Upper lobe of right lung (tissue), 1 donor: ENCODE measurements at regions not wholly inside any gene's neighbourhood (a gene's known extent, or its start where the extent isn't known, plus 50 kb on each side); places are given as distances from the start of the nearest gene placed in this dataset.
"Not testable (repeated sequence)": the region's sequence is repeated elsewhere in the genome, so short reads cannot be mapped to it uniquely, and the experiment has no call there.

Experiments
- ATAC-seq: fragments of 200-7000 bp; cut with Tn5 transposase; one replicate; pipeline ENCODE4 v1.9.1; 2020; ENCODE audit warnings: mild to moderate bottlenecking, moderate library complexity
- DNase-seq: peaks from one replicate; pipeline ENCODE4 v3.0.0-alpha.2; 2020
- H3K27ac ChIP-seq: fragments of 200-600 bp; one replicate; pipeline ENCODE4 v1.8.0; 2022
- H3K27me3 ChIP-seq: fragments of 200-600 bp; one replicate; pipeline ENCODE4 v1.8.0; 2022; ENCODE audit warnings: mild to moderate bottlenecking
- H3K36me3 ChIP-seq: fragments of 200-600 bp; one replicate; pipeline ENCODE4 v1.8.0; 2022
- H3K4me1 ChIP-seq: fragments of 200-600 bp; one replicate; pipeline ENCODE4 v1.8.0; 2022
- H3K4me3 ChIP-seq: fragments of 200-600 bp; one replicate; pipeline ENCODE4 v1.8.0; 2022; ENCODE audit warnings: mild to moderate bottlenecking
- H3K9me3 ChIP-seq: fragments of 200-600 bp; one replicate; pipeline ENCODE4 v1.8.0; 2022
- intact Hi-C: fragments of 100-400 bp; cut with DNase I; formaldehyde crosslinking; loops from one replicate; pipeline ENCODE4 v1.11.0; 2022
- TF ChIP-seq, protein P1 (sequence below): fragments of 200-600 bp; IDR thresholded peaks from one replicate; pipeline ENCODE4 v1.8.0; 2022; ENCODE audit warnings: antibody characterized with exemption
- donor health status: DM: no; HTN: yes; CAD: no; lungs with severe emphysema.

DNA sequence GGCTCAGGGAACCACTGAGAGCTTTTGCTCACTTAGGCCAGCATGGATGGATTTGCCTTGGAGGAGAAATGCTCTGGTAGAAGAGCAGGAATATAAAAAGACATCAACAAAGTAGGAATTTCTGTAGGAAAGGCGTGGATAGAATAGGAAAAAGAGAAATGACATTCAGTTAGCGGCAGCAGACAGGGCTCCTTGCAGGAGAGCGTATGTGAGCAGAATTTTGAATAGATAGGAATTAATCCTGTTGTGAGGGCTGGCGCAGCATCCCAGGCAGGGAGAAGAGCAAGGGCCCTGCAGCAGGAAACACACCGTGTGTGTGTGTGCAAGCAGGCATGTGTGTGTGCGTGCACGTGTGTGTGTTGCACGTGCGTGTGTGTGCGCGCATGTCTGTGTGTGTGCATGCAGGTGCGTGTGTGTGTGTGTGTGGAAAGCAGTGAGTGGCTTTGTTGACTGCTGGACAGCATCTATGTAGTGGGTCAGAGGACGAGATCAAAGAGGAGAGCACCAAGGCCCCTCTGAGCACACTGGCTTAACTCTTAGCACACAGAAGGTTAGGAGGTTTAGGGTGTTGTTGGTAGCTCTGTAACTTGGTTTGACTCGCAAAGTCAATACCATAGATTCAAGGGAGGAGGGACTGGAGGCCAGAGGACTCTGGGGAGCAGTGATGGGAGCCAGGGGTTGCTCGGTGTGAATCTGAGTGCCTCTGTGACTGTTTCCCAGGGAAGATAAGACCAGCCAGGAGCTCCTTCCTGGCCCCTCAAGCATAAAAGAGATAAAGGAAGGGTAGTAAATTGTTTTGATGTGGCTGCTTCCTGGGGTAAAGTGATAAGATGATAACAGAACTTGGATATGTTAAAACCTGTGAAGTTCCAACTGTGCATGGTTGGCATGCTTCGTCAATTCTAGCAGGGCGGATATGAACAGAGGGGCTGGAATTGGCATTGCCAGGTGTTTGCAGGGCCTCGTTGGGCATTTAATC, 639.5 kb downstream of the NR2F2 start:
- H3K4me1 ChIP-seq, result no peaks in the 10 kb centered on the region
- no peak overlapping the region for H3K27ac ChIP-seq
- H3K9me3 ChIP-seq, result no peaks in the 10 kb centered on the region
- no peaks in the 10 kb centered on the region for H3K27me3 ChIP-seq
- intact Hi-C loops, result no loop called here
- TF ChIP-seq, protein P1, sequence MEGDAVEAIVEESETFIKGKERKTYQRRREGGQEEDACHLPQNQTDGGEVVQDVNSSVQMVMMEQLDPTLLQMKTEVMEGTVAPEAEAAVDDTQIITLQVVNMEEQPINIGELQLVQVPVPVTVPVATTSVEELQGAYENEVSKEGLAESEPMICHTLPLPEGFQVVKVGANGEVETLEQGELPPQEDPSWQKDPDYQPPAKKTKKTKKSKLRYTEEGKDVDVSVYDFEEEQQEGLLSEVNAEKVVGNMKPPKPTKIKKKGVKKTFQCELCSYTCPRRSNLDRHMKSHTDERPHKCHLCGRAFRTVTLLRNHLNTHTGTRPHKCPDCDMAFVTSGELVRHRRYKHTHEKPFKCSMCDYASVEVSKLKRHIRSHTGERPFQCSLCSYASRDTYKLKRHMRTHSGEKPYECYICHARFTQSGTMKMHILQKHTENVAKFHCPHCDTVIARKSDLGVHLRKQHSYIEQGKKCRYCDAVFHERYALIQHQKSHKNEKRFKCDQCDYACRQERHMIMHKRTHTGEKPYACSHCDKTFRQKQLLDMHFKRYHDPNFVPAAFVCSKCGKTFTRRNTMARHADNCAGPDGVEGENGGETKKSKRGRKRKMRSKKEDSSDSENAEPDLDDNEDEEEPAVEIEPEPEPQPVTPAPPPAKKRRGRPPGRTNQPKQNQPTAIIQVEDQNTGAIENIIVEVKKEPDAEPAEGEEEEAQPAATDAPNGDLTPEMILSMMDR, result no peak
- no peaks in the 10 kb centered on the region for H3K36me3 ChIP-seq
- no peak overlapping the region for H3K4me3 ChIP-seq
- DNase-seq, result no peak
- no peak for ATAC-seq

DNA sequence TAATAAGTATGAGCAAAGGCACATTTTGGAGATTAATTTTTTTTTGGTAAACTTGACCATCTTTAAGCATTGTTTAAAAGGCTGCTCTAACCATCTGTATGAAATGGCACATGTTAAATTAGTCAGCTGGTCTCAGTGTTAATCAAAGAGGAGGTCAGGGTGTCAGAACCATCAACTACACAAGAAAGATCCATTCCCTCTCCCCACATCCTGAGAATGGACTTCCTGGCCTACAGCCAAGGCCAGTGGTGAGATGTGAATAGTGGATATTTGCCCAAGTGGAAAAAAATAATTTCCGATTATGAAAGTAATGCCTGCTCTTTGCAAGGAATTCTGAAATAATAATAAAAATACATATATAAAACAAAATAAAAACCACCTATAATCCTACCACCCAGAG, 641.7 kb downstream of the NR2F2 start:
- DNase-seq (no peak), ATAC-seq (no peak)
- Histone ChIP-seq H3K9me3 (no peaks in the 10 kb centered on the region), H3K27me3 (no peaks in the 10 kb centered on the region), H3K36me3 (no peaks in the 10 kb centered on the region), H3K4me1 (no peaks in the 10 kb centered on the region), H3K4me3 (no peak overlapping the region), H3K27ac (no peak overlapping the region)
- intact Hi-C loops, result no loop called here
- TF ChIP-seq, protein P1, result no peak

DNA sequence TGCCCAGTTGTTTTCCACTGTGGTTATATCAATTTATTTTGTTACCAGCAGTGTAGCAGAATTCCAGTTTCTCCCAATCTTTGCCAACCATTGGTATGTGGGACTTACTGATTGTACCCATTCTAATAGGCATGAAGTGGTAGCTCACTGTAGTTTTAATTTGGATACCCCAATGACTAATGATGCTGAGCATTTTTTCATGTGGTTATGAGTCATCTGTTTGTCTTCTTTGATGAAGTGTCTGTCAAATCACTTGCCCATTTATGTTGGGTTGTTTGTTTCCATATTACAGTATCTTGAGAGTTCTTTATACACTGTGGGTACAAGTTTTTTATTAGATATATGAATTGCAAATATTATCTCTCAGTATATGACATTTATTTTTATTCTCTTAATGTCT, 644.3 kb downstream of the NR2F2 start:
- ATAC-seq, result no peak
- Histone ChIP-seq H3K9me3 (no peaks in the 10 kb centered on the region), H3K4me1 (no peaks in the 10 kb centered on the region), H3K4me3 (no peak overlapping the region), H3K36me3 (no peaks in the 10 kb centered on the region), H3K27ac (no peak overlapping the region), H3K27me3 (no peaks in the 10 kb centered on the region)
- no peak for DNase-seq
- intact Hi-C loops, result no loop called here
- TF ChIP-seq, protein P1, result no peak

DNA sequence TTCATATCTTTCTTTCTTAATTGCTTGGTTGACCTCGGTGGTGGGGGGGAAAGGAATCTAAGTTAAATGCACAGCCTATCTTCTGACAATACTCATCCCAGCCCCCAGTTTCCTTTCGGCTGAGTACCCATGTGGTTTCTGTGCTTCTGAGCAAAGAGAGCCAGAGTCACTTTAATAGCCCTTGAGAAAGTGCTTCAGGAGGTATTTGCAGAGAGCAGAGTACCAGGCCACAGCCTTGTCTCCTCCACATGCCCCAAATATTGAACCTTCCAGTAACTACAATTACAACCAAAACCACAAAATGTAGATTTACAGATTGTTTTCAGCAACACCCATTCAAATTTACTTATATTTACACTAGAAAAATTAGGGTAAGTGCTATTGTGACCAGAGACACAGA, 647.4 kb downstream of the NR2F2 start:
- ATAC-seq (peak; percentile 66), DNase-seq (no peak)
- Histone ChIP-seq H3K36me3 (no peaks in the 10 kb centered on the region), H3K27ac (no peak overlapping the region), H3K9me3 (no peaks in the 10 kb centered on the region), H3K4me3 (no peak overlapping the region), H3K4me1 (no peaks in the 10 kb centered on the region), H3K27me3 (no peaks in the 10 kb centered on the region)
- TF ChIP-seq, protein P1, result no peak
- intact Hi-C loops, result no loop called here

DNA sequence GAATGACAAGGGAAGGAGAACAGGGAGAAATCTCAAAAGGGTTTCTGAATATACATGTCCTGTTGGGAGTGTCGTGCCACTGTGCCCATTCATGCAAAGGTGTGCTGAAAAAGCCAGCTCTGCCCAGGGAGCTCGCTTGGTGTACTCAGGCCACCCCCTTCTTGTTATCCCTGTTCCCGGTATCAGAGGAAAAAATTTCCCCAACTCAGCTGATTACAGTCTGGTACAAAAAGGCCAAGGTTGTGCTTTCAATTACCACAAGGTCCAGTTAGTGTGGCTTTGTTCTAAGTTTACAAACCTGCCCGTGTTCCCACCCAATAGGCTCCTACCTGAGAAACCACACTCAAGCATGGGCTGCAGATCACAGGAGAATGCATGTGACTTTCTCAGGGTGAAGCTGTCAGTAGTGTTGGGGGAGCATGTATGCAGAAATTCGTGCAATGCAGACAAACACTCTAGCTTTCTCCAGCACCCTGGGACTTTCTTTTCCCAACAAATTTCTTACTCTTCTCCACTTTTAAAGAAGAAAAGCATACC, 648.5 kb downstream of the NR2F2 start:
- intact Hi-C loops, result no loop called here
- H3K27ac ChIP-seq, result no peak overlapping the region
- TF ChIP-seq, protein P1, result no peak
- H3K4me3 ChIP-seq, result no peak overlapping the region
- ATAC-seq (no peak), DNase-seq (no peak)
- no peaks in the 10 kb centered on the region for H3K9me3 ChIP-seq
- H3K36me3 ChIP-seq, result no peaks in the 10 kb centered on the region
- no peaks in the 10 kb centered on the region for H3K27me3 ChIP-seq
- H3K4me1 ChIP-seq, result no peaks in the 10 kb centered on the region

DNA sequence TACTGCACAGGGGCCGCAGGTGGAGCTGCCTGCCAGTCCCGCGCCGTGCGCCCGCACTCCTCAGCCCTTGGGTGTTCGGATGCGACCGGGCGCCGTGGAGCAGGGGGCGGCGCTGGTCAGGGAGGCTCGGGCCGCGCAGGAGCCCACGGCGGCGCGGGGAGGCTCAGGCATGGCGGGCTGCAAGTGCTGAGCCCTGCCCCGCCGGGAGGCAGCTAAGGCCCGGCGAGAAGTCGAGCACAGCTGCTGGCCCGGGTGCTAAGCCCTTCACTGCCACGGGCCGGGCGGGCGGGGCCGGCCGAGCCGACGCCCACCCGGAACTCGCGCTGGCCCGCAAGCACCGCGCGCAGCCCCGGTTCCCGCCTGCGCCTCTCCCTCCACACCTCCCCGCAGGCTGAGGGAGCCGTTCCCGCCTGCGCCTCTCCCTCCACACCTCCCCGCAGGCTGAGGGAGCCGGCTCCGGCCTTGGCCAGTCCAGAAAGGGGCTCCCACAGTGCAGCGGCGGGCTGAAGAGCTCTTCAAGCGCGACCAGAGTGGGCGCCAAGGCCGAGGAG, 653.7 kb downstream of the NR2F2 start:
- H3K4me1 ChIP-seq, H3K9me3 ChIP-seq, DNase-seq, ATAC-seq, H3K27me3 ChIP-seq, H3K27ac ChIP-seq, intact Hi-C loops, H3K36me3 ChIP-seq, H3K4me3 ChIP-seq: not testable (repeated sequence)
